Neural progenitor cell (in vitro differentiated cells): ENCODE measurements at regions not wholly inside any gene's neighbourhood (a gene's known extent, or its start where the extent isn't known, plus 50 kb on each side); places are given as distances from the start of the nearest gene placed in this dataset.

Experiments used
- DNase-seq: peaks from one replicate; pipeline ENCODE4 v3.0.0-alpha.2; 2016; ENCODE audit warnings: low spot score
- H2AFZ ChIP-seq: fragments of 200-600 bp; sonication (generic); replicated peaks from 2 replicates; pipeline ENCODE4 v1.6.1; 2016; ENCODE audit warnings: antibody characterized with exemption
- H3F3A ChIP-seq: fragments of 200-600 bp; sonication (generic); 2 replicates; pipeline ENCODE4 v1.6.1; 2016; ENCODE audit warnings: antibody characterized with exemption, low read depth
- H3K27ac ChIP-seq: fragments of 200-600 bp; sonication (generic); 2 replicates; pipeline ENCODE4 v1.5.1; 2016; ENCODE audit warnings: mild to moderate bottlenecking
- H3K27me3 ChIP-seq: fragments of 200-600 bp; sonication (generic); 2 replicates; pipeline ENCODE4 v1.6.1; 2016; ENCODE audit warnings: mild to moderate bottlenecking, moderate library complexity
- H3K36me3 ChIP-seq: fragments of 200-600 bp; sonication (generic); 2 replicates; pipeline ENCODE4 v1.5.1; 2016
- H3K4me1 ChIP-seq: fragments of 200-600 bp; sonication (generic); 2 replicates; pipeline ENCODE4 v1.6.1; 2016; ENCODE audit warnings: mixed run types
- H3K4me2 ChIP-seq: fragments of 200-600 bp; sonication (generic); 2 replicates; pipeline ENCODE4 v1.6.1; 2016
- H3K4me3 ChIP-seq: fragments of 200-600 bp; sonication (generic); 2 replicates; pipeline ENCODE4 v1.5.1; 2016
- H3K79me2 ChIP-seq: fragments of 200-600 bp; sonication (generic); 2 replicates; pipeline ENCODE4 v1.6.1; 2016; ENCODE audit warnings: low read depth
- H3K9ac ChIP-seq: fragments of 200-600 bp; sonication (generic); 2 replicates; pipeline ENCODE4 v1.6.1; 2016
- H3K9me3 ChIP-seq: fragments of 200-600 bp; sonication (generic); 2 replicates; pipeline ENCODE4 v1.5.1; 2016; ENCODE audit warnings: low read depth
- H4K20me1 ChIP-seq: fragments of 200-600 bp; sonication (generic); 2 replicates; pipeline ENCODE4 v1.6.1; 2016; ENCODE audit warnings: low read depth
- H3K27ac Mint-ChIP-seq: 3 replicates; pipeline ENCODE4 v1.8.0; 2021; ENCODE audit warnings: mixed read lengths
- H3K27me3 Mint-ChIP-seq: 2 replicates; pipeline ENCODE4 v1.8.0; 2022; ENCODE audit warnings: low read depth, mild to moderate bottlenecking, inconsistent platforms, moderate library complexity, mixed read lengths; ENCODE audit not compliant: insufficient read depth
- H3K36me3 Mint-ChIP-seq: 3 replicates; pipeline ENCODE4 v1.8.0; 2021; ENCODE audit warnings: mixed read lengths
- H3K4me1 Mint-ChIP-seq: 3 replicates; pipeline ENCODE4 v1.8.0; 2021; ENCODE audit warnings: mixed read lengths
- H3K4me3 Mint-ChIP-seq: 3 replicates; pipeline ENCODE4 v1.8.0; 2021; ENCODE audit warnings: mild to moderate bottlenecking, moderate library complexity, mixed read lengths
- H3K9me3 Mint-ChIP-seq: 3 replicates; pipeline ENCODE4 v1.8.0; 2020; ENCODE audit warnings: mixed read lengths
- EZH2 ChIP-seq: fragments of 200-600 bp; sonication (generic); IDR thresholded peaks from 2 replicates; pipeline ENCODE4 v1.6.1; 2017; ENCODE audit warnings: antibody characterized with exemption, mild to moderate bottlenecking, moderate library complexity
- EZH2phosphoT487 ChIP-seq: fragments of 200-600 bp; sonication (generic); IDR thresholded peaks from 2 replicates; pipeline ENCODE4 v1.6.1; 2017; ENCODE audit warnings: antibody characterized with exemption
- TF ChIP-seq, protein P1 (sequence below): fragments of 200-600 bp; sonication (generic); IDR thresholded peaks from 2 replicates; pipeline ENCODE4 v1.5.1; 2017; ENCODE audit warnings: antibody characterized with exemption, mild to moderate bottlenecking

DNA sequence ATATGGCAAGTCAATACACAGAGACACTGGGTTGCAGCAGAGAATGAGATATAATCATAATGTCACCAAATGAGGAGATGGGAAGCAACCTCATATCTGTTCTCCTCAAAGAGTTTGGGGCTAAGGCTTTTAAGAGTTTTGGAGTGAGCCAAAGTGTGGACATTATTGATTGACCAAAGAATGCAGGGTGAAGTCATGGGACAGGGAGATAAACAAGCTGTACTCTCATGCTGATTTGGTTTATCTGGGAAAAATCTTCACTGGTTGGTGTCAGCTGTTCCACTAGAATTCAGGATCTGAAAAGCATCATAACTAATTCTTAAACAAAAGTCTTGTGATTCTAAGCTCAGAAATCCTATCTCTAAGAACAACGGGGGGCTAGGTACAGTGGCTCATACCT is 585.9 kb upstream of the NRP1 start:
- no peaks in the 10 kb centered on the region for H3K36me3 ChIP-seq
- H3K4me1 ChIP-seq, result no peaks in the 10 kb centered on the region
- no peak overlapping the region for H2AFZ ChIP-seq
- Mint-ChIP-seq H3K4me1 (peaks cover 12% of the 10 kb centered on the region), H3K27me3 (peaks cover 3% of the 10 kb centered on the region), H3K36me3 (peaks cover 3% of the 10 kb centered on the region), H3K9me3 (peaks cover 14% of the 10 kb centered on the region), H3K4me3 (no peak overlapping the region), H3K27ac (no peak overlapping the region)
- H3K27ac ChIP-seq, result no peak overlapping the region
- H3K4me3 ChIP-seq, result no peak overlapping the region
- DNase-seq, result no peak
- H3K27me3 ChIP-seq, result no peaks in the 10 kb centered on the region
- H3K9ac ChIP-seq, result no peak overlapping the region
- H3F3A ChIP-seq, result no peaks in the 10 kb centered on the region
- H3K9me3 ChIP-seq, result no peaks in the 10 kb centered on the region
- no peaks in the 10 kb centered on the region for H4K20me1 ChIP-seq
- TF ChIP-seq, protein P1, sequence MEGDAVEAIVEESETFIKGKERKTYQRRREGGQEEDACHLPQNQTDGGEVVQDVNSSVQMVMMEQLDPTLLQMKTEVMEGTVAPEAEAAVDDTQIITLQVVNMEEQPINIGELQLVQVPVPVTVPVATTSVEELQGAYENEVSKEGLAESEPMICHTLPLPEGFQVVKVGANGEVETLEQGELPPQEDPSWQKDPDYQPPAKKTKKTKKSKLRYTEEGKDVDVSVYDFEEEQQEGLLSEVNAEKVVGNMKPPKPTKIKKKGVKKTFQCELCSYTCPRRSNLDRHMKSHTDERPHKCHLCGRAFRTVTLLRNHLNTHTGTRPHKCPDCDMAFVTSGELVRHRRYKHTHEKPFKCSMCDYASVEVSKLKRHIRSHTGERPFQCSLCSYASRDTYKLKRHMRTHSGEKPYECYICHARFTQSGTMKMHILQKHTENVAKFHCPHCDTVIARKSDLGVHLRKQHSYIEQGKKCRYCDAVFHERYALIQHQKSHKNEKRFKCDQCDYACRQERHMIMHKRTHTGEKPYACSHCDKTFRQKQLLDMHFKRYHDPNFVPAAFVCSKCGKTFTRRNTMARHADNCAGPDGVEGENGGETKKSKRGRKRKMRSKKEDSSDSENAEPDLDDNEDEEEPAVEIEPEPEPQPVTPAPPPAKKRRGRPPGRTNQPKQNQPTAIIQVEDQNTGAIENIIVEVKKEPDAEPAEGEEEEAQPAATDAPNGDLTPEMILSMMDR, result no peak
- TF ChIP-seq EZH2phosphoT487 (no peak), EZH2 (no peak)
- no peaks in the 10 kb centered on the region for H3K79me2 ChIP-seq
- no peak overlapping the region for H3K4me2 ChIP-seq

DNA sequence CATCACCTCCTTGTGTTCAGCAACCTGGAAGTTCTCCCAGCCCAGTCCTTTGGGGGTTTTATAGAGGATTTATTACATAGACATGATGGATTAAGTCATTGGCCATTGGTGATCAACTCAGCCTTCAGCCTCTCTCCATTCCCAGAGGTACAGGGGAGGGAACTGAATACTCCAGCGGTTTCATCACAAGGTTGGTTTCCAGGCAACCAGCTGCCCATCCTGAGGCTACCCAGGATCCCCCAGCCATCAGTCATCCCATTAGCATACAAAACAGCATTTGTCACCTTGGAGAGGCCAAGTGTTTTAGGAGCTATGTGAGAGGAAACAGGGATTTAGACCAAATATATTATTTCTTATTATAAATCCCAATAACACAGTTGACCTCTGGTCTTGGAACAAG is 584.8 kb upstream of the NRP1 start:
- H3K27me3 Mint-ChIP-seq, result peaks cover 3% of the 10 kb centered on the region

DNA sequence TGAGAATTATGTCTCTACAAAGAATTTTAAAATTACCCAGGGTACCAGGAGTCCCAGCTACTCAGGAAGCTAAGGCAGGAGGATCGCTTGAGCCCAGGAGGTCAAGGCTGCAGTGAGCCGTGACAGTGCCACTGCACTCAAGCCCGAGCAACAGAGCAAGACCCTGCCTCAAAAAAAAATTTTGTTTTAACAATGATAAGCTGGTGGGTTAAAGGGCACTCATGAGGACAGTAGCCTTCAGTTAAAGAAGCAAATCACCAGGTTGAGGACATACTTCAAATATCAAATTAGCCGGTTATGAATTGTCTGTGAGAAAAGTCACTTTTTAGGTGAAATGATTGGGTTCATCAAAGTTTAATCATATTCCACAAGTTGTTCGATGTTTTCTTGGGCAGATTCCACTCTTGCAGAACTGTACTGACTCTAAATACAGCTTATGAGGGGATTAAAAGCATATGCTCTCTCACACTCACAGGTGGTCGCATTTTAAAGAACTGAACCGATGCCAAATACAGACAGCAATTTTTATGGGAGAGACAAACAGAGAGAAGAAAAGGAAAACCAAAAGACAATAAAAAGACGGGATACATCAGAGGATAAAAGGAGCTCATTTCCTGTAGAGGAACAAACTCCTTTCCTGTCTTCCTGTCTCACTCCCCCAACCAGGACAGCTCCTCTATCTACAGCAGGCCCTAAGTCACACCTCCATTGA is 582.8 kb upstream of the NRP1 start:
- no peak overlapping the region for H3K27ac Mint-ChIP-seq
- Histone ChIP-seq H3F3A (no peaks in the 10 kb centered on the region), H3K9me3 (no peaks in the 10 kb centered on the region), H3K4me1 (no peaks in the 10 kb centered on the region), H3K27me3 (no peaks in the 10 kb centered on the region), H3K9ac (no peak overlapping the region), H2AFZ (no peak overlapping the region), H3K79me2 (no peaks in the 10 kb centered on the region), H3K4me3 (no peak overlapping the region), H3K27ac (no peak overlapping the region), H3K36me3 (no peaks in the 10 kb centered on the region), H3K4me2 (no peak overlapping the region), H4K20me1 (no peaks in the 10 kb centered on the region)
- H3K36me3 Mint-ChIP-seq, result peaks cover 3% of the 10 kb centered on the region
- TF ChIP-seq EZH2phosphoT487, result no peak
- TF ChIP-seq EZH2, result no peak
- TF ChIP-seq, protein P1, result no peak
- H3K27me3 Mint-ChIP-seq, result peaks cover 3% of the 10 kb centered on the region
- no peak for DNase-seq
- H3K4me3 Mint-ChIP-seq, result no peak overlapping the region
- peaks cover 12% of the 10 kb centered on the region for H3K4me1 Mint-ChIP-seq
- H3K9me3 Mint-ChIP-seq, result peaks cover 12% of the 10 kb centered on the region

More for the DNA sequence above, 584.8 kb upstream of the NRP1 start:
- Histone ChIP-seq H2AFZ (no peak overlapping the region), H3K79me2 (no peaks in the 10 kb centered on the region), H3K4me1 (no peaks in the 10 kb centered on the region), H3K36me3 (no peaks in the 10 kb centered on the region), H3K4me3 (no peak overlapping the region), H4K20me1 (no peaks in the 10 kb centered on the region), H3K4me2 (no peak overlapping the region), H3K9ac (no peak overlapping the region), H3K9me3 (no peaks in the 10 kb centered on the region), H3K27me3 (no peaks in the 10 kb centered on the region), H3K27ac (no peak overlapping the region), H3F3A (no peaks in the 10 kb centered on the region)
- H3K4me3 Mint-ChIP-seq, result no peak overlapping the region
- peaks cover 3% of the 10 kb centered on the region for H3K36me3 Mint-ChIP-seq
- peaks cover 14% of the 10 kb centered on the region for H3K9me3 Mint-ChIP-seq
- no peak for DNase-seq
- peaks cover 12% of the 10 kb centered on the region for H3K4me1 Mint-ChIP-seq
- H3K27ac Mint-ChIP-seq, result no peak overlapping the region
- TF ChIP-seq, protein P1, result no peak
- TF ChIP-seq EZH2phosphoT487 (no peak), EZH2 (no peak)
